Common myeloid progenitor, CD34-positive (primary cell): ENCODE measurements at regions not wholly inside any gene's neighbourhood (a gene's known extent, or its start where the extent isn't known, plus 50 kb on each side); places are given as distances from the start of the nearest gene placed in this dataset.

Experiments
- CTCF ChIA-PET: fragments of 350-600 bp; sonication (Branson Sonifier 250); formaldehyde crosslinking; loops from one replicate; lab custom pipeline; 2021; ENCODE audit warnings: antibody characterized with exemption; lab: Charles Lee
- POLR2A ChIA-PET: fragments of 350-600 bp; sonication (Branson Sonifier 250); formaldehyde crosslinking; loops from one replicate; lab custom pipeline; 2021; ENCODE audit warnings: antibody characterized with exemption; lab: Charles Lee
- DNase-seq, 3 donors: peaks; one replicate each; pipeline versions ENCODE4 v3.0.0 to v3.0.0-alpha.2; 2013
- H3K27ac ChIP-seq, 2 experiments: 1 replicate in 1 of 2; 2 replicates in 1 of 2; pipeline ENCODE4 v1.7.0; 2013; ENCODE audit warnings: inconsistent platforms in 2 of 2, low read length in 2 of 2, mild to moderate bottlenecking in 2 of 2, low read depth in 1 of 2, moderate library complexity in 1 of 2; ENCODE audit not compliant: severe bottlenecking in 2 of 2, insufficient read depth in 1 of 2, poor library complexity in 1 of 2
- H3K27me3 ChIP-seq, 5 experiments: replicated peaks in 2 of 5; 1 replicate in 3 of 5; 2 replicates in 2 of 5; pipeline versions ENCODE4 v1.6.1 to v1.7.0; 2013; ENCODE audit warnings: low read length in 4 of 5, mild to moderate bottlenecking in 2 of 5, moderate library complexity in 2 of 5, inconsistent platforms in 1 of 5; ENCODE audit not compliant: insufficient read depth in 5 of 5, control insufficient read depth in 4 of 5
- H3K36me3 ChIP-seq, 4 experiments: 1 replicate in 2 of 4; 2 replicates in 2 of 4; pipeline versions ENCODE4 v1.6.1 to v1.7.0; 2013; ENCODE audit warnings: low read length in 3 of 4, control low read depth in 1 of 4, mild to moderate bottlenecking in 1 of 4; ENCODE audit not compliant: control insufficient read depth in 4 of 4, insufficient read depth in 4 of 4
- H3K4me1 ChIP-seq, 4 experiments: 1 replicate in 3 of 4; 2 replicates in 1 of 4; pipeline versions ENCODE4 v1.6.1 to v1.7.1; 2013; ENCODE audit warnings: low read length in 3 of 4, mild to moderate bottlenecking in 3 of 4, control low read depth in 1 of 4, inconsistent platforms in 1 of 4, moderate library complexity in 1 of 4; ENCODE audit not compliant: control insufficient read depth in 4 of 4, insufficient read depth in 4 of 4; ENCODE audit errors: control extremely low read depth in 1 of 4
- H3K4me3 ChIP-seq, 7 experiments: 1 replicate in 4 of 7; 2 replicates in 3 of 7; pipeline versions ENCODE4 v1.5.1 to v1.7.0; 2013; ENCODE audit warnings: mild to moderate bottlenecking in 7 of 7, low read length in 6 of 7, moderate library complexity in 6 of 7, inconsistent platforms in 2 of 7, low read depth in 2 of 7, control low read depth in 1 of 7; ENCODE audit not compliant: insufficient read depth in 4 of 7, control insufficient read depth in 1 of 7; ENCODE audit errors: extremely low read depth in 1 of 7
- H3K9me3 ChIP-seq, 5 experiments: 1 replicate in 4 of 5; 2 replicates in 1 of 5; pipeline versions ENCODE4 v1.6.1 to v1.7.1; 2013; ENCODE audit warnings: low read length in 4 of 5, mild to moderate bottlenecking in 2 of 5, inconsistent platforms in 1 of 5, low read depth in 1 of 5, moderate library complexity in 1 of 5; ENCODE audit not compliant: control insufficient read depth in 4 of 5, insufficient read depth in 2 of 5; ENCODE audit errors: control extremely low read depth in 1 of 5
- whole genome bisulfite sequencing: methylation state at CpG from one replicate; pipeline ENCODE4 v1.1.5; 2013; ENCODE audit not compliant: insufficient coverage; 5-methylcytosine and 5-hydroxymethylcytosine counted together

GRCh38 chr10:8978100-8978499 lies 923.6 kb downstream of the GATA3 start:
- no peak for DNase-seq
- no CpG with 5 or more reads among the region's 3 CpGs for WGBS
- no peaks in the 10 kb centered on the region for H3K36me3 ChIP-seq
- no peaks in the 10 kb centered on the region for H3K9me3 ChIP-seq
- no peaks in the 10 kb centered on the region for H3K27me3 ChIP-seq
- H3K27ac ChIP-seq: no peak overlapping the region
- no peaks in the 10 kb centered on the region for H3K4me1 ChIP-seq
- CTCF ChIA-PET: no interaction called here
- H3K4me3 ChIP-seq: no peak overlapping the region
- POLR2A ChIA-PET: no interaction called here

DNA sequence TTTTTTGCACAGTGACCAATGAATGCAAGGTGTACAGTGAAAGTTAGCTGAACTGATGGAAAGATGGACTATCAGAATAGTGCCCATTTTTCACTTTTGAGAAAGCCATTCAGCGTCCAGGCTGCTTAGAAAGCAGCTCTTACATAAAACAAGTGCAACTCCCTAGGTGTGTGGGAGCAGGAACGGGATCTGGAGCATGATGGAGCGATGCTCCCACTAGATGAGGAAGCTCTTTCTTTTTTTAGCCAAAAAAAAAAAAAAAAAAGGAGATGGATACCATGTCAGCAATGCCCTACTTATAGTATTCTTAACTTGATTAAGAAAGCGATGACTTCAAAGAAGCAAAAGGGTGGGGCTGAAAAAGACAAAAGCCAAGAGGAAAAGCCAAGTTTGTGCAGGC lies 925.5 kb downstream of the GATA3 start:
- Histone ChIP-seq H3K27me3 (no peaks in the 10 kb centered on the region), H3K27ac (no peak overlapping the region), H3K9me3 (no peaks in the 10 kb centered on the region), H3K4me3 (no peak overlapping the region), H3K4me1 (no peaks in the 10 kb centered on the region), H3K36me3 (no peaks in the 10 kb centered on the region)
- no peak for DNase-seq
- CTCF ChIA-PET: no interaction called here
- POLR2A ChIA-PET: no interaction called here
- 80% methylated on average over 2 of the region's 4 CpGs for WGBS

DNA sequence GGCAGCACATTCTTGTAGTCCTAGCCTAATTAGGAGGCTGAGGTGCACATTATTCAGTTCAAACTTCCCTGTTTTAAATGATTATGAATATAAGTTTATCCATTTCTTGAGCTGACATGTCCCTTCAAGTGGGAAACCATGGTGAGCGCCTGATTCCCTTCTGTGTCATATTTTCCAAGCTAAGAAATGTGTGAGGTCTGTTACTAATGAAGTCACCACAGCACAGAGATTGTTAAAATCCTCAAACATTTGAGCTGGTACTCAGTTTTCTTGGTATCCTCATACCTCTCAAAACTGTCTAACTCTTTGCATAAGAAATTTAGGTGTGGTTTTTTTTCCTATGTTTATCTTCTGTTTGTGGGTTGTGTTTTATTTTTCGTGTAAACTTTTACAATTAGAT lies 926.8 kb downstream of the GATA3 start:
- POLR2A ChIA-PET: no interaction called here
- no CpG with 5 or more reads among the region's 2 CpGs for WGBS
- DNase-seq: no peak
- Histone ChIP-seq H3K36me3 (no peaks in the 10 kb centered on the region), H3K27me3 (no peaks in the 10 kb centered on the region), H3K27ac (no peak overlapping the region), H3K9me3 (no peaks in the 10 kb centered on the region), H3K4me1 (no peaks in the 10 kb centered on the region), H3K4me3 (no peak overlapping the region)
- CTCF ChIA-PET: no interaction called here

GRCh38 chr10:8985651-8986050 lies 931.2 kb downstream of the GATA3 start:
- Histone ChIP-seq H3K27me3 (no peaks in the 10 kb centered on the region), H3K27ac (no peak overlapping the region), H3K4me3 (no peak overlapping the region), H3K36me3 (no peaks in the 10 kb centered on the region), H3K9me3 (no peaks in the 10 kb centered on the region), H3K4me1 (no peaks in the 10 kb centered on the region)
- ChIA-PET CTCF (no interaction called here), POLR2A (no interaction called here)
- WGBS: 100% methylated on average over 1 of the region's 2 CpGs
- DNase-seq: peak in 1 of 3 donors; percentile 1

- WGBS: 97% methylated on average over 3 of the region's 6 CpGs
- Histone ChIP-seq H3K4me3 (no peak overlapping the region), H3K27ac (no peak overlapping the region), H3K27me3 (no peaks in the 10 kb centered on the region), H3K36me3 (no peaks in the 10 kb centered on the region), H3K4me1 (no peaks in the 10 kb centered on the region), H3K9me3 (no peaks in the 10 kb centered on the region)
- CTCF ChIA-PET: no interaction called here
- POLR2A ChIA-PET: no interaction called here
- no peak for DNase-seq
These were observed 932.5 kb downstream of the GATA3 start for GRCh38 chr10:8986975-8987374.

DNA sequence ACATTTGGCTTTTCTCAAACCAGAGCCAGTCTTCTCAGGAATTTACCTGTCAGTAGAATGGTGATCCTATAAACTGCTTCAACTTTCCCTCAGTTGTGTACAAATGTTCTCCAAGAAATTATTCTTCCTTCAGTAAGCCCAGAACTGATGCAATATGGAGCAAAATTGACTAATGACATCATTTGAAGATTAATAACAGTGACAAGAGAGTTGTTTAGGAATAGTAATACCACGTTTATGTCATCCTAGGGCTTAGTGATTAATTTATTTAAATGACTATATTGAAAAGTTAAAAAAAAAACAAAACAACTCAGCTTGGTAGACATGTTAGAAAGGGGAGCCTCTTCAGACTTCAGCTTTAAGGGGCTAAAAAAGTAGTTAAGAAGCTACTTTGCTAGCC lies 933.2 kb downstream of the GATA3 start:
- WGBS: no CpG with 5 or more reads among the region's 1 CpG
- H3K4me3 ChIP-seq: no peak overlapping the region
- no peak for DNase-seq
- POLR2A ChIA-PET: interaction anchor here (0.6 kb wide), 1 partner anchor 26 kb away, joined by 3 read pairs; no protein-coding TSS in a partner anchor
- no peak overlapping the region for H3K27ac ChIP-seq
- CTCF ChIA-PET: no interaction called here
- no peaks in the 10 kb centered on the region for H3K36me3 ChIP-seq
- H3K27me3 ChIP-seq: no peaks in the 10 kb centered on the region
- no peaks in the 10 kb centered on the region for H3K9me3 ChIP-seq
- no peaks in the 10 kb centered on the region for H3K4me1 ChIP-seq

- Histone ChIP-seq H3K9me3 (no peaks in the 10 kb centered on the region), H3K4me1 (no peaks in the 10 kb centered on the region), H3K27ac (no peak overlapping the region), H3K36me3 (no peaks in the 10 kb centered on the region), H3K27me3 (no peaks in the 10 kb centered on the region), H3K4me3 (no peak overlapping the region)
- DNase-seq: no peak
- CTCF ChIA-PET: no interaction called here
- POLR2A ChIA-PET: no interaction called here
- WGBS: no CpG with 5 or more reads among the region's 3 CpGs
These were observed 935.9 kb downstream of the GATA3 start for GRCh38 chr10:8990280-8990987.
